ENCODE measurements at regions not wholly inside any gene's neighbourhood (a gene's known extent, or its start where the extent isn't known, plus 50 kb on each side); places are given as distances from the start of the nearest gene placed in this dataset.

DNA sequence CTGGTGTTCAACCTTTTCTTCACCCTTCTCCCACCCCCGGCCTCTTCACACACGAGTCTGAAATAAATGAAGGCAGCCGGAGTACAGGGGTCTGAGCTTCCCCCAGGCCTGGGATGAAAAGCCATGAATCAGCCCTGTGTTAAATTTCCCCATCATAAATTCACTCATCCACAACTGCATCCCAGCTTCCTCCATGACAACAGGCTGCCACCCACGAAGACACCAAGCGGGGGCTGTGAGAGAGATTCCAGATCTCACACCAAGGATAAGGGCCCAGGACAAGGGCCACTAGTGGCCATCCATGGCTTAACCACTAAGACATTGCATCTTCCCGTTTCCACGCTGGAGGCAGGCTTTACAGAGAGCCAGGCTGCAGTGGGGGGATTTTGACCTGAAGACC is 93.9 kb upstream of the NCOR2 start:
- TF ChIP-seq, protein P1, sequence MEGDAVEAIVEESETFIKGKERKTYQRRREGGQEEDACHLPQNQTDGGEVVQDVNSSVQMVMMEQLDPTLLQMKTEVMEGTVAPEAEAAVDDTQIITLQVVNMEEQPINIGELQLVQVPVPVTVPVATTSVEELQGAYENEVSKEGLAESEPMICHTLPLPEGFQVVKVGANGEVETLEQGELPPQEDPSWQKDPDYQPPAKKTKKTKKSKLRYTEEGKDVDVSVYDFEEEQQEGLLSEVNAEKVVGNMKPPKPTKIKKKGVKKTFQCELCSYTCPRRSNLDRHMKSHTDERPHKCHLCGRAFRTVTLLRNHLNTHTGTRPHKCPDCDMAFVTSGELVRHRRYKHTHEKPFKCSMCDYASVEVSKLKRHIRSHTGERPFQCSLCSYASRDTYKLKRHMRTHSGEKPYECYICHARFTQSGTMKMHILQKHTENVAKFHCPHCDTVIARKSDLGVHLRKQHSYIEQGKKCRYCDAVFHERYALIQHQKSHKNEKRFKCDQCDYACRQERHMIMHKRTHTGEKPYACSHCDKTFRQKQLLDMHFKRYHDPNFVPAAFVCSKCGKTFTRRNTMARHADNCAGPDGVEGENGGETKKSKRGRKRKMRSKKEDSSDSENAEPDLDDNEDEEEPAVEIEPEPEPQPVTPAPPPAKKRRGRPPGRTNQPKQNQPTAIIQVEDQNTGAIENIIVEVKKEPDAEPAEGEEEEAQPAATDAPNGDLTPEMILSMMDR (IDR thresholded peaks at IDR 0.05; ENCODE audit: insufficient read depth, low read length): no peak
- TF ChIP-seq POLR2AphosphoS5 (IDR thresholded peaks at IDR 0.05; ENCODE audit: low read depth): no peak
- TF ChIP-seq, protein P2, sequence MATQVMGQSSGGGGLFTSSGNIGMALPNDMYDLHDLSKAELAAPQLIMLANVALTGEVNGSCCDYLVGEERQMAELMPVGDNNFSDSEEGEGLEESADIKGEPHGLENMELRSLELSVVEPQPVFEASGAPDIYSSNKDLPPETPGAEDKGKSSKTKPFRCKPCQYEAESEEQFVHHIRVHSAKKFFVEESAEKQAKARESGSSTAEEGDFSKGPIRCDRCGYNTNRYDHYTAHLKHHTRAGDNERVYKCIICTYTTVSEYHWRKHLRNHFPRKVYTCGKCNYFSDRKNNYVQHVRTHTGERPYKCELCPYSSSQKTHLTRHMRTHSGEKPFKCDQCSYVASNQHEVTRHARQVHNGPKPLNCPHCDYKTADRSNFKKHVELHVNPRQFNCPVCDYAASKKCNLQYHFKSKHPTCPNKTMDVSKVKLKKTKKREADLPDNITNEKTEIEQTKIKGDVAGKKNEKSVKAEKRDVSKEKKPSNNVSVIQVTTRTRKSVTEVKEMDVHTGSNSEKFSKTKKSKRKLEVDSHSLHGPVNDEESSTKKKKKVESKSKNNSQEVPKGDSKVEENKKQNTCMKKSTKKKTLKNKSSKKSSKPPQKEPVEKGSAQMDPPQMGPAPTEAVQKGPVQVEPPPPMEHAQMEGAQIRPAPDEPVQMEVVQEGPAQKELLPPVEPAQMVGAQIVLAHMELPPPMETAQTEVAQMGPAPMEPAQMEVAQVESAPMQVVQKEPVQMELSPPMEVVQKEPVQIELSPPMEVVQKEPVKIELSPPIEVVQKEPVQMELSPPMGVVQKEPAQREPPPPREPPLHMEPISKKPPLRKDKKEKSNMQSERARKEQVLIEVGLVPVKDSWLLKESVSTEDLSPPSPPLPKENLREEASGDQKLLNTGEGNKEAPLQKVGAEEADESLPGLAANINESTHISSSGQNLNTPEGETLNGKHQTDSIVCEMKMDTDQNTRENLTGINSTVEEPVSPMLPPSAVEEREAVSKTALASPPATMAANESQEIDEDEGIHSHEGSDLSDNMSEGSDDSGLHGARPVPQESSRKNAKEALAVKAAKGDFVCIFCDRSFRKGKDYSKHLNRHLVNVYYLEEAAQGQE (IDR thresholded peaks at IDR 0.05; ENCODE audit: insufficient replicate concordance, low read depth): no peak
